HCT116 (cell line): ENCODE measurements at regions not wholly inside any gene's neighbourhood (a gene's known extent, or its start where the extent isn't known, plus 50 kb on each side); places are given as distances from the start of the nearest gene placed in this dataset.

Experiments used
- ATAC-seq: fragments of 200-7000 bp; cut with Tn5 transposase; 2 replicates; pipeline ENCODE4 v1.9.1; 2020; ENCODE audit warnings: mild to moderate bottlenecking, moderate library complexity
- BruUV-seq: library from RNA; stranded (reverse); fragments of 400-500 nt; replicated peaks from 2 replicates; lab custom pipeline; 2021; lab: Mats Ljungman, UMichigan
- CTCF ChIA-PET: fragments of 300-600 bp; sonication (Branson Sonifier 250); formaldehyde crosslinking; loops from one replicate; lab custom pipeline; 2021; ENCODE audit warnings: antibody characterized with exemption; lab: Charles Lee
- POLR2A ChIA-PET: fragments of 300-600, 350-600 bp; sonication (Branson Sonifier 250); formaldehyde crosslinking; loops from one replicate; lab custom pipeline; 2021; ENCODE audit warnings: antibody characterized with exemption; lab: Charles Lee
- RAD21 ChIA-PET, 2 experiments: fragments of 300-600 bp; sonication (Branson Sonifier 250); formaldehyde crosslinking; loops; one replicate each; lab custom pipeline; 2023; ENCODE audit warnings: low total read pairs in 2 of 2; ENCODE audit not compliant: uncharacterized antibody in 2 of 2, unreplicated experiment in 2 of 2, low non-redundant PET in 1 of 2; lab: Charles Lee
- DNase-seq: peaks from one replicate; pipeline ENCODE4 v3.0.0-alpha.2; 2010; ENCODE audit warnings: low read depth, low spot score
- H2AFZ ChIP-seq: fragments of 200-600 bp; shearing (Covaris generic), sonication (generic); 2 replicates; pipeline ENCODE4 v1.6.1; 2017; ENCODE audit warnings: low read depth, mixed run types, mixed read lengths, antibody characterized with exemption, low read length; ENCODE audit not compliant: poor library complexity, severe bottlenecking
- H3K27ac ChIP-seq: 2 replicates; pipeline ENCODE4 v1.5.1; 2012; ENCODE audit warnings: low read depth, low read length
- H3K27me3 ChIP-seq: fragments of 200-600 bp; sonication (generic); 2 replicates; pipeline ENCODE4 v1.6.1; 2016; ENCODE audit warnings: mixed run types, low read length, mixed read lengths; ENCODE audit not compliant: insufficient read depth
- H3K36me3 ChIP-seq, 2 experiments: fragments of 200-500 bp in 1 of 2; fragments of 200-600 bp in 1 of 2; sonication (Bioruptor generic) in 1 of 2; sonication (generic) in 1 of 2; 2 replicates each; pipeline versions ENCODE4 v1.5.1 to v1.6.1; 2014 to 2016; ENCODE audit warnings: low read length in 2 of 2, inconsistent platforms in 1 of 2, mixed read lengths in 1 of 2, mixed run types in 1 of 2; ENCODE audit not compliant: insufficient read depth in 2 of 2, control insufficient read depth in 1 of 2
- H3K4me1 ChIP-seq, 2 experiments: fragments of 200-600 bp in 1 of 2; sonication (generic) in 1 of 2; 2 replicates each; pipeline versions ENCODE4 v1.5.1 to v1.6.1; 2012 to 2017; ENCODE audit warnings: low read length in 2 of 2, inconsistent platforms in 1 of 2, mild to moderate bottlenecking in 1 of 2, mixed read lengths in 1 of 2, mixed run types in 1 of 2, moderate library complexity in 1 of 2; ENCODE audit not compliant: insufficient read depth in 2 of 2, control insufficient read depth in 1 of 2
- H3K4me2 ChIP-seq: fragments of 200-600 bp; sonication (generic); 2 replicates; pipeline ENCODE4 v1.6.1; 2017; ENCODE audit warnings: mixed run types, low read length, mixed read lengths
- H3K4me3 ChIP-seq, 2 experiments: fragments of 200-600 bp in 1 of 2; sonication (generic) in 1 of 2; replicated peaks in 1 of 2; 2 replicates each; pipeline ENCODE4 v1.5.1; 2011 to 2016; ENCODE audit warnings: low read length in 2 of 2, control low read depth in 1 of 2, low read depth in 1 of 2, mild to moderate bottlenecking in 1 of 2, mixed read lengths in 1 of 2, mixed run types in 1 of 2
- H3K79me2 ChIP-seq: fragments of 200-600 bp; sonication (generic); 2 replicates; pipeline ENCODE4 v1.6.1; 2017; ENCODE audit warnings: mild to moderate bottlenecking, mixed run types, low read length, moderate library complexity, mixed read lengths; ENCODE audit not compliant: insufficient read depth
- H3K9ac ChIP-seq: fragments of 200-600 bp; sonication (generic); 2 replicates; pipeline ENCODE4 v1.6.1; 2016; ENCODE audit warnings: low read length, mixed read lengths
- H3K9me2 ChIP-seq: fragments of 200-600 bp; sonication (generic), shearing (Covaris generic); 2 replicates; pipeline ENCODE4 v1.6.1; 2017; ENCODE audit warnings: mixed run types, mild to moderate bottlenecking, moderate library complexity; ENCODE audit not compliant: insufficient read depth
- H3K9me3 ChIP-seq, 2 experiments: fragments of 200-500 bp in 1 of 2; fragments of 200-600 bp in 1 of 2; sonication (Bioruptor generic) in 1 of 2; sonication (generic) in 1 of 2; 2 replicates each; pipeline ENCODE4 v1.6.1; 2014 to 2017; ENCODE audit warnings: low read length in 2 of 2, mixed read lengths in 2 of 2, inconsistent platforms in 1 of 2, low read depth in 1 of 2, mild to moderate bottlenecking in 1 of 2, mixed run types in 1 of 2, moderate library complexity in 1 of 2; ENCODE audit not compliant: control insufficient read depth in 1 of 2, insufficient read depth in 1 of 2
- H4K20me1 ChIP-seq: fragments of 200-600 bp; sonication (generic), shearing (Covaris generic); 2 replicates; pipeline ENCODE4 v1.6.1; 2017; ENCODE audit warnings: mixed run types, mild to moderate bottlenecking, moderate library complexity; ENCODE audit not compliant: insufficient read depth
- CBX3 ChIP-seq: IDR thresholded peaks from 2 replicates; pipeline ENCODE4 v1.6.1; 2012; ENCODE audit warnings: low read depth
- EGR1 ChIP-seq: IDR thresholded peaks from 2 replicates; pipeline ENCODE4 v1.6.1; 2012; ENCODE audit warnings: low read depth
- ELF1 ChIP-seq: IDR thresholded peaks from 2 replicates; pipeline ENCODE4 v1.6.1; 2012; ENCODE audit warnings: low read depth, borderline replicate concordance
- EZH2 ChIP-seq: fragments of 200-600 bp; sonication (generic); IDR thresholded peaks from 2 replicates; pipeline ENCODE4 v1.6.1; 2017; ENCODE audit warnings: antibody characterized with exemption, mixed run types
- EZH2phosphoT487 ChIP-seq: fragments of 200-600 bp; IDR thresholded peaks from 2 replicates; pipeline ENCODE4 v1.6.1; 2018; ENCODE audit warnings: antibody characterized with exemption, borderline replicate concordance
- FOSL1 ChIP-seq: IDR thresholded peaks from 2 replicates; pipeline ENCODE4 v1.6.1; 2012; ENCODE audit warnings: low read depth
- MAX ChIP-seq: IDR thresholded peaks from 2 replicates; pipeline ENCODE4 v1.6.1; 2012
- POLR2A ChIP-seq: IDR thresholded peaks from 2 replicates; pipeline ENCODE4 v1.7.0; 2011; ENCODE audit warnings: borderline replicate concordance; ENCODE audit not compliant: insufficient read depth, insufficient read length; ENCODE audit errors: extremely low read depth
- POLR2AphosphoS5 ChIP-seq: IDR thresholded peaks from 2 replicates; pipeline ENCODE4 v1.6.1; 2011; ENCODE audit warnings: mild to moderate bottlenecking, low read depth, low read length, moderate library complexity
- RAD21 ChIP-seq: IDR thresholded peaks from 2 replicates; pipeline ENCODE4 v1.6.1; 2012; ENCODE audit warnings: low read depth, mild to moderate bottlenecking
- SRF ChIP-seq: IDR thresholded peaks from 2 replicates; pipeline ENCODE4 v1.6.1; 2012; ENCODE audit warnings: low read depth
- TCF7L2 ChIP-seq: IDR thresholded peaks from 2 replicates; pipeline ENCODE4 v1.7.0; 2011; ENCODE audit warnings: borderline replicate concordance, inconsistent platforms; ENCODE audit not compliant: insufficient read depth, insufficient read length; ENCODE audit errors: extremely low read depth
- ZBTB33 ChIP-seq: IDR thresholded peaks from 2 replicates; pipeline ENCODE4 v1.6.1; 2011; ENCODE audit warnings: mild to moderate bottlenecking, low read length, moderate library complexity; ENCODE audit not compliant: insufficient replicate concordance; ENCODE audit errors: extremely low read depth
- ZFX ChIP-seq: fragments of 450-650 bp; IDR thresholded peaks from 2 replicates; pipeline ENCODE4 v1.6.1; 2017
- intact Hi-C: fragments of 100-400 bp; cut with micrococcal nuclease; formaldehyde crosslinking; loops from 2 replicates; pipeline ENCODE4 v1.10.0; 2022

GRCh38 chr12:47396902-47397663 lies 308.7 kb downstream of the RPAP3 start (continued):
- TF ChIP-seq MAX (no peak), POLR2A (no peak), FOSL1 (no peak), EZH2phosphoT487 (no peak), ELF1 (no peak), SRF (no peak), RAD21 (no peak), POLR2AphosphoS5 (no peak), EGR1 (no peak), CBX3 (no peak), EZH2 (no peak), ZFX (no peak), TCF7L2 (no peak)

- Histone ChIP-seq H3K9me3 (no peaks in the 10 kb centered on the region), H3K27me3 (no peaks in the 10 kb centered on the region), H3K79me2 (no peaks in the 10 kb centered on the region), H3K27ac (no peak overlapping the region), H4K20me1 (no peaks in the 10 kb centered on the region), H3K4me3 (no peak overlapping the region), H2AFZ (no peak overlapping the region), H3K4me1 (peaks cover 0 to 4% of the 10 kb centered on the region in 2 experiments; a peak in 2 of 4 replicates), H3K36me3 (no peaks in the 10 kb centered on the region), H3K4me2 (no peak overlapping the region), H3K9me2 (no peaks in the 10 kb centered on the region), H3K9ac (no peak overlapping the region)
- ChIA-PET RAD21 (no interaction called here), POLR2A (no interaction called here)
- no TSS peak for BruUV-seq
- ATAC-seq (no peak), DNase-seq (no peak)
- intact Hi-C loops = no loop called here
- TF ChIP-seq SRF (no peak), ZBTB33 (no peak), RAD21 (no peak), MAX (no peak)
- TF ChIP-seq, all 23 proteins: peak for 0
- CTCF ChIA-PET = no interaction called here
Measured at GRCh38 chr12:47394070-47394469, 311.8 kb downstream of the RPAP3 start.
